Keratinocyte (primary cell): ENCODE measurements at regions not wholly inside any gene's neighbourhood (a gene's known extent, or its start where the extent isn't known, plus 50 kb on each side); places are given as distances from the start of the nearest gene placed in this dataset.

ENCODE experiments used
- EZH2 ChIP-seq: IDR thresholded peaks from one replicate; pipeline ENCODE4 v1.6.1; 2012; ENCODE audit warnings: inconsistent platforms, mild to moderate bottlenecking, low read length, moderate library complexity
- TF ChIP-seq, protein P1 (sequence below), 3 experiments: IDR thresholded peaks in 1 of 3; conservative IDR thresholded peaks in 1 of 3; optimal IDR thresholded peaks in 1 of 3; 2 replicates in 2 of 3; 3 replicates in 1 of 3; pipeline versions ENCODE3 to v1.5.1; 2011; ENCODE audit warnings: low read length in 3 of 3, mild to moderate bottlenecking in 3 of 3, moderate library complexity in 2 of 3, control low read depth in 1 of 3, inconsistent platforms in 1 of 3; ENCODE audit not compliant: insufficient read depth in 2 of 3; ENCODE audit errors: extremely low read depth in 1 of 3

DNA sequence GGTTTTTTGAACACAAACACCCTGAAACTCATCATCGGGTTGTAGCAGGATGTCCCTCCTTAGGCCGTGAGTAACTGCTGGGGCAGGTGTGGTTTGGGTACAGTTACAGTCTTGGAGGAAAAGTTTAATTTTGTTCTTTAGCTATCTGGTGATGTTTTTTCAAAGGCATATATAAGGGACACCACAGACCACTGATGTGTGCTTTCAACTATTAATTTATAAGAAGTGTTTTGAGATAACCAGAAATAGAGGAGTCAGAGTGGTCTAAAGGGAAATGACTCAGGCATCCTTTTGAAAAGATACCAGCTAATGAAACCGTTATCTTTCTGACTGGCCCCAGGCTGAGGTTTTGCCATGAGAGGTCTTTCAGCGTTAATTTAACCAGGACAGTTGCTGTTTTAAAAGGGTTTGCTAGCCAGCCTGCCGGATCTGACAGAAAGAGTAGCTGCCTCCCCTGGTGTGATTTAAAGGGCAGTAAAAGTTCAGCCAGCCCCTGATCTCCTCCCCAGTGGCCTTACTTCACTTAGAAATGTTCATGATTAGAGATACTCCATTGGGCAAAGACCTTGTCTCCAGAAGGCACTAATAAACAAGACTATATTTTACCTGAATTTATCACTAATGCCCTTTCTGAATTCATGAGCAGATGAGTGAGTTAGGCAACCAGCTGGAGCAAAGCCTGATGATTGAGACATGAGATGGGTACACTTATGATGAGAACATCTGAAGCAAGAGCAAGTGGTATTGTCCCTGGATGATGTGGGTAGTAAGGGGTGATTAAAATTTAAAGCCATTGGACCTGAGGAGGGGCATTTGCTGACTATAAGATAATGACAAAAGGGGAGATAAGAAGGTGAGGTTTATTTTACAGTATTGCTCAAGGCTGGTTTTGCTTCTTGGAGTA, 482.5 kb upstream of the TBL1XR1 start:
- TF ChIP-seq, protein P1, sequence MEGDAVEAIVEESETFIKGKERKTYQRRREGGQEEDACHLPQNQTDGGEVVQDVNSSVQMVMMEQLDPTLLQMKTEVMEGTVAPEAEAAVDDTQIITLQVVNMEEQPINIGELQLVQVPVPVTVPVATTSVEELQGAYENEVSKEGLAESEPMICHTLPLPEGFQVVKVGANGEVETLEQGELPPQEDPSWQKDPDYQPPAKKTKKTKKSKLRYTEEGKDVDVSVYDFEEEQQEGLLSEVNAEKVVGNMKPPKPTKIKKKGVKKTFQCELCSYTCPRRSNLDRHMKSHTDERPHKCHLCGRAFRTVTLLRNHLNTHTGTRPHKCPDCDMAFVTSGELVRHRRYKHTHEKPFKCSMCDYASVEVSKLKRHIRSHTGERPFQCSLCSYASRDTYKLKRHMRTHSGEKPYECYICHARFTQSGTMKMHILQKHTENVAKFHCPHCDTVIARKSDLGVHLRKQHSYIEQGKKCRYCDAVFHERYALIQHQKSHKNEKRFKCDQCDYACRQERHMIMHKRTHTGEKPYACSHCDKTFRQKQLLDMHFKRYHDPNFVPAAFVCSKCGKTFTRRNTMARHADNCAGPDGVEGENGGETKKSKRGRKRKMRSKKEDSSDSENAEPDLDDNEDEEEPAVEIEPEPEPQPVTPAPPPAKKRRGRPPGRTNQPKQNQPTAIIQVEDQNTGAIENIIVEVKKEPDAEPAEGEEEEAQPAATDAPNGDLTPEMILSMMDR (optimal IDR thresholded peaks at IDR 0.05 in 1 of 3, IDR thresholded peaks at IDR 0.05 in 1 of 3, conservative IDR thresholded peaks at IDR 0.05 in 1 of 3; ENCODE audit: extremely low read depth in 1 of 3, insufficient read depth in 2 of 3, low read length in 3 of 3) = no peak
- no peak for TF ChIP-seq EZH2
